ENCODE measurements at regions not wholly inside any gene's neighbourhood (a gene's known extent, or its start where the extent isn't known, plus 50 kb on each side); places are given as distances from the start of the nearest gene placed in this dataset.

GRCh38 chr7:17396692-17397091 is 98.2 kb downstream of the AHR start:
- H3K27me3 Mint-ChIP-seq (ENCODE audit: unreplicated experiment) = no peaks in the 10 kb centered on the region
- DNase-seq (ENCODE audit: extremely low spot score, unreplicated experiment) = no peak
- H3K4me3 Mint-ChIP-seq (ENCODE audit: unreplicated experiment) = no peak overlapping the region
- peaks cover 9% of the 10 kb centered on the region for H3K36me3 Mint-ChIP-seq (ENCODE audit: unreplicated experiment)
- no peak for TF ChIP-seq CTCF (IDR thresholded peaks at IDR 0.05)
- no peak overlapping the region for H3K27ac Mint-ChIP-seq (ENCODE audit: unreplicated experiment)
- peaks cover 33% of the 10 kb centered on the region for H3K4me1 Mint-ChIP-seq (ENCODE audit: unreplicated experiment)
- peaks cover 11% of the 10 kb centered on the region for H3K9me3 Mint-ChIP-seq (ENCODE audit: unreplicated experiment)

- Mint-ChIP-seq H3K27ac (ENCODE audit: unreplicated experiment) (no peak overlapping the region), H3K4me3 (ENCODE audit: unreplicated experiment) (no peak overlapping the region), H3K36me3 (ENCODE audit: unreplicated experiment) (peaks cover 4% of the 10 kb centered on the region), H3K27me3 (ENCODE audit: unreplicated experiment) (no peaks in the 10 kb centered on the region), H3K9me3 (ENCODE audit: unreplicated experiment) (peaks cover 5% of the 10 kb centered on the region), H3K4me1 (ENCODE audit: unreplicated experiment) (peaks cover 29% of the 10 kb centered on the region)
- TF ChIP-seq CTCF (IDR thresholded peaks at IDR 0.05) = no peak
- DNase-seq (ENCODE audit: extremely low spot score, unreplicated experiment) = no peak
These were observed 103.6 kb downstream of the AHR start for GRCh38 chr7:17401791-17402627.

- no peaks in the 10 kb centered on the region for H3K27me3 Mint-ChIP-seq (ENCODE audit: unreplicated experiment)
- H3K4me3 Mint-ChIP-seq (ENCODE audit: unreplicated experiment) = no peak overlapping the region
- peaks cover 36% of the 10 kb centered on the region for H3K4me1 Mint-ChIP-seq (ENCODE audit: unreplicated experiment)
- H3K36me3 Mint-ChIP-seq (ENCODE audit: unreplicated experiment) = peaks cover 4% of the 10 kb centered on the region
- no peak for TF ChIP-seq CTCF (IDR thresholded peaks at IDR 0.05)
- H3K27ac Mint-ChIP-seq (ENCODE audit: unreplicated experiment) = no peak overlapping the region
- H3K9me3 Mint-ChIP-seq (ENCODE audit: unreplicated experiment) = peaks cover 5% of the 10 kb centered on the region
- DNase-seq (ENCODE audit: extremely low spot score, unreplicated experiment) = no peak
These were observed 104.3 kb downstream of the AHR start for GRCh38 chr7:17402628-17403278.

GRCh38 chr7:17404006-17404405 is 105.6 kb downstream of the AHR start:
- H3K4me3 Mint-ChIP-seq (ENCODE audit: unreplicated experiment) = no peak overlapping the region
- no peaks in the 10 kb centered on the region for H3K27me3 Mint-ChIP-seq (ENCODE audit: unreplicated experiment)
- no peak for DNase-seq (ENCODE audit: extremely low spot score, unreplicated experiment)
- peaks cover 5% of the 10 kb centered on the region for H3K9me3 Mint-ChIP-seq (ENCODE audit: unreplicated experiment)
- H3K4me1 Mint-ChIP-seq (ENCODE audit: unreplicated experiment) = peaks cover 47% of the 10 kb centered on the region
- H3K27ac Mint-ChIP-seq (ENCODE audit: unreplicated experiment) = no peak overlapping the region
- H3K36me3 Mint-ChIP-seq (ENCODE audit: unreplicated experiment) = peaks cover 4% of the 10 kb centered on the region
- TF ChIP-seq CTCF (IDR thresholded peaks at IDR 0.05) = no peak

GRCh38 chr7:17405786-17406185 is 107.3 kb downstream of the AHR start:
- peaks cover 52% of the 10 kb centered on the region for H3K4me1 Mint-ChIP-seq (ENCODE audit: unreplicated experiment)
- H3K27ac Mint-ChIP-seq (ENCODE audit: unreplicated experiment) = peak overlapping the region; percentile 90
- H3K36me3 Mint-ChIP-seq (ENCODE audit: unreplicated experiment) = peaks cover 4% of the 10 kb centered on the region
- no peak overlapping the region for H3K4me3 Mint-ChIP-seq (ENCODE audit: unreplicated experiment)
- peaks cover 5% of the 10 kb centered on the region for H3K9me3 Mint-ChIP-seq (ENCODE audit: unreplicated experiment)
- DNase-seq (ENCODE audit: extremely low spot score, unreplicated experiment) = no peak
- TF ChIP-seq CTCF (IDR thresholded peaks at IDR 0.05) = no peak
- no peaks in the 10 kb centered on the region for H3K27me3 Mint-ChIP-seq (ENCODE audit: unreplicated experiment)
